BJ (cell line): ENCODE measurements at regions not wholly inside any gene's neighbourhood (a gene's known extent, or its start where the extent isn't known, plus 50 kb on each side); places are given as distances from the start of the nearest gene placed in this dataset.

ENCODE experiments used
- CTCF ChIA-PET: fragments of 350-600 bp; formaldehyde crosslinking; extraction: SDS; loops from one replicate; lab custom pipeline; 2021; ENCODE audit warnings: antibody characterized with exemption, inconsistent platforms; lab: Yijun Ruan, JAX
- POLR2A ChIA-PET: fragments of 300-600 bp; sonication (Branson Sonifier 250); formaldehyde crosslinking; extraction: SDS; loops from one replicate; lab custom pipeline; 2021; ENCODE audit warnings: antibody characterized with exemption; lab: Charles Lee
- DNase-seq: peaks from one replicate; pipeline ENCODE4 v3.0.0-alpha.2; 2011; ENCODE audit warnings: low read depth
- H3K27me3 ChIP-seq: 2 replicates; pipeline ENCODE4 v1.6.0; 2011; ENCODE audit warnings: low read length; ENCODE audit not compliant: control insufficient read depth, insufficient read depth
- H3K36me3 ChIP-seq: 2 replicates; pipeline ENCODE4 v1.5.1; 2011; ENCODE audit warnings: low read length; ENCODE audit not compliant: control insufficient read depth, insufficient read depth
- H3K4me3 ChIP-seq: 2 replicates; pipeline ENCODE4 v1.5.1; 2011; ENCODE audit warnings: low read depth, mild to moderate bottlenecking, control low read depth, low read length
- TF ChIP-seq, protein P1 (sequence below): IDR thresholded peaks from 2 replicates; pipeline ENCODE4 v1.5.1; 2011; ENCODE audit warnings: low read depth, mild to moderate bottlenecking, control low read depth, inconsistent platforms, low read length, moderate library complexity; ENCODE audit not compliant: insufficient read depth

DNA sequence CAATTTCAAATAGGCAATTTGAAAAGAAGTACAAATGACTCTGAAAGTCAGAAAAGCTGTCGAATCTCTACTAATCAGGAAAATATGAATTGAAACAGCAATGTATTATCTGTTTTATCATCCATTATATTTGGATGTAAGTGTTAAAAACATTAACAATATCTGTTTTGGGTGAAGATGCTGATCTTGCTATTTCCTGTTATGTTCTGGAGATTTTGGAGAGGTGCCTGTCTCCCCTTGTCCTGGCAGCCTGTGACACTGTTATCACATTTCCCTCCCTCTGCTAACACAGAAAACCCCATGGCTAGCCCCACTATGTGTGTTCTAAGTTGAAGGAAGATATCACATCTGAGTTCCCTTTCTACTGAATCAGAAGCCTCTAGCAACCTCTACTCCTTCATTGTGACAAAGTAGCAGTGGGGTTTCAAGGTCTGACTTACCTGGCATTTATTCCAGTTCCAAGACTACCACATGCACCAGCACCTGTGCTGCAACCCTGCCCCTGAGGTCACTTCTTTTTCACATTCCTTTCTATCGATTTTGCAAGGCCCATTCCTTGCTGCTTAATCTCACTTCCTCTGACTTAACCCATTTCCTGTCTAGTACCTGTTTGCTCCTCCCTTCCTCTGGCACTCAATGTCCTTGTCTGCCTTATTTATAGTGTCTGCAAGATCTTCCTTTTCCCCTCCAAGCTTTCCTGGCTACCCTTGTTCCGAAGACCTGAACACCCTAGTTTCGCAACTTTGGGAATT, 95.5 kb upstream of the COL8A1 start:
- Histone ChIP-seq H3K27me3 (no peaks in the 10 kb centered on the region), H3K4me3 (no peak overlapping the region), H3K36me3 (no peaks in the 10 kb centered on the region)
- POLR2A ChIA-PET = no interaction called here
- CTCF ChIA-PET = interaction anchor here (1.2 to 1.7 kb wide), 2 partner anchors 9 to 211 kb away, joined by 3 to 4 read pairs; no protein-coding TSS in a partner anchor
- TF ChIP-seq, protein P1, sequence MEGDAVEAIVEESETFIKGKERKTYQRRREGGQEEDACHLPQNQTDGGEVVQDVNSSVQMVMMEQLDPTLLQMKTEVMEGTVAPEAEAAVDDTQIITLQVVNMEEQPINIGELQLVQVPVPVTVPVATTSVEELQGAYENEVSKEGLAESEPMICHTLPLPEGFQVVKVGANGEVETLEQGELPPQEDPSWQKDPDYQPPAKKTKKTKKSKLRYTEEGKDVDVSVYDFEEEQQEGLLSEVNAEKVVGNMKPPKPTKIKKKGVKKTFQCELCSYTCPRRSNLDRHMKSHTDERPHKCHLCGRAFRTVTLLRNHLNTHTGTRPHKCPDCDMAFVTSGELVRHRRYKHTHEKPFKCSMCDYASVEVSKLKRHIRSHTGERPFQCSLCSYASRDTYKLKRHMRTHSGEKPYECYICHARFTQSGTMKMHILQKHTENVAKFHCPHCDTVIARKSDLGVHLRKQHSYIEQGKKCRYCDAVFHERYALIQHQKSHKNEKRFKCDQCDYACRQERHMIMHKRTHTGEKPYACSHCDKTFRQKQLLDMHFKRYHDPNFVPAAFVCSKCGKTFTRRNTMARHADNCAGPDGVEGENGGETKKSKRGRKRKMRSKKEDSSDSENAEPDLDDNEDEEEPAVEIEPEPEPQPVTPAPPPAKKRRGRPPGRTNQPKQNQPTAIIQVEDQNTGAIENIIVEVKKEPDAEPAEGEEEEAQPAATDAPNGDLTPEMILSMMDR = no peak
- DNase-seq = no peak

GRCh38 chr3:99541181-99541580, 97.2 kb upstream of the COL8A1 start:
- ChIA-PET CTCF (no interaction called here), POLR2A (no interaction called here)
- H3K36me3 ChIP-seq = no peaks in the 10 kb centered on the region
- H3K4me3 ChIP-seq = no peak overlapping the region
- TF ChIP-seq, protein P1 = no peak
- DNase-seq = no peak
- no peaks in the 10 kb centered on the region for H3K27me3 ChIP-seq

- POLR2A ChIA-PET = no interaction called here
- Histone ChIP-seq H3K36me3 (no peaks in the 10 kb centered on the region), H3K27me3 (no peaks in the 10 kb centered on the region), H3K4me3 (no peak overlapping the region)
- DNase-seq = no peak
- TF ChIP-seq, protein P1 = no peak
- CTCF ChIA-PET = no interaction called here
These were observed 101.0 kb upstream of the COL8A1 start for GRCh38 chr3:99537416-99537815.

DNA sequence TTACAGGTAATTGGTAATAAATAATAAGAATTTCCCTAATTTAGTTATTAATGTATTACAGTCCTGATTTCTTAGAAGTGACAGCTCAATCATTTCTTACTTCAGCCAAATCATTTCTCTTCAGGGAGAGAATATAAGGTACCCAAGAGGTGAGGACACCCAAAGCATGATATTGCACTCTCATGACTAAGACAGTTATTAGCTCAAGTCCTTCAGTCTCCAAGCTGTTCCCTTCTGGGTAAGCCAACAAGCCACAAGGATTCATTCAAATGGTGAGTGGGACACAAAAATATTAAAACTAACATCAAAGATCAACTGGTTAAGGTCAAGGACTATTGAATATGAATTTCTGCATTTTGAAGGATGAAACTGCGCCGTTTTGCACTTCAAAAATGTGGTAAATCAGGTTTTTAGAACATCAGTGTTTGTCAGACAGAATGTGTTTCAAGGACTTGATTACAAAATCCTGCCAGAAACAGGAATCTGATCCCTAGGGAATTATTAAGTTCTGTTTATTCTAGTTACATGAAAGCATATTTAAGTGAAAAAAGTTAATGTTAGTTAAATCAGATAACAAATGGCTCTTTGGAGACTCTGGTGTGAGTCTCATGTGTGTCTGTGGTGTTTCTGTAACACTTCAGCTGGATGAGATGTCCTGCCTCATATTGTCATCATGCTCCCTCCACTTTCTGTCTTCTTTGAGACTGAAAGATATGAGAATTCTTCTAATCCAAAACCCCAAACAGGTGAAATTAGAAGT, 101.7 kb upstream of the COL8A1 start:
- Histone ChIP-seq H3K27me3 (no peaks in the 10 kb centered on the region), H3K4me3 (no peak overlapping the region), H3K36me3 (no peaks in the 10 kb centered on the region)
- DNase-seq = no peak
- POLR2A ChIA-PET = no interaction called here
- CTCF ChIA-PET = no interaction called here
- TF ChIP-seq, protein P1 = no peak

GRCh38 chr3:99534951-99535704, 103.3 kb upstream of the COL8A1 start:
- Histone ChIP-seq H3K27me3 (no peaks in the 10 kb centered on the region), H3K4me3 (no peak overlapping the region), H3K36me3 (no peaks in the 10 kb centered on the region)
- CTCF ChIA-PET = interaction anchor here (0.8 kb wide), 1 partner anchor 299 kb away, joined by 3 read pairs; no protein-coding TSS in a partner anchor
- DNase-seq = no peak
- POLR2A ChIA-PET = no interaction called here
- TF ChIP-seq, protein P1 = no peak
